NB4 (cell line): ENCODE measurements at regions not wholly inside any gene's neighbourhood (a gene's known extent, or its start where the extent isn't known, plus 50 kb on each side); places are given as distances from the start of the nearest gene placed in this dataset.

Experiments
- DNase-seq: peaks from one replicate; pipeline ENCODE4 v3.0.0; 2010; ENCODE audit warnings: low read depth
- H3K4me3 ChIP-seq: one replicate; pipeline ENCODE4 v1.5.1; 2011; ENCODE audit warnings: mild to moderate bottlenecking, low read depth, low read length, moderate library complexity
- CTCF ChIP-seq: IDR thresholded peaks from one replicate; pipeline ENCODE4 v1.5.1; 2012; ENCODE audit warnings: low read depth, low read length
- MAX ChIP-seq: IDR thresholded peaks from 2 replicates; pipeline ENCODE4 v1.6.1; 2011; ENCODE audit warnings: low read depth, low read length
- MYC ChIP-seq: IDR thresholded peaks from 2 replicates; pipeline ENCODE4 v1.6.1; 2011; ENCODE audit warnings: low read depth, low read length
- POLR2A ChIP-seq: IDR thresholded peaks from 2 replicates; pipeline ENCODE4 v1.6.1; 2011; ENCODE audit warnings: mild to moderate bottlenecking; ENCODE audit not compliant: insufficient read length; ENCODE audit errors: extremely low read depth

GRCh38 chr14:94853920-94854319 is 84.0 kb upstream of the GSC start:
- TF ChIP-seq MAX (no peak), MYC (no peak), POLR2A (no peak), CTCF (no peak)
- no peak overlapping the region for H3K4me3 ChIP-seq
- no peak for DNase-seq

GRCh38 chr14:94850309-94851211 is 80.6 kb upstream of the GSC start:
- no peak overlapping the region for H3K4me3 ChIP-seq
- DNase-seq, result no peak
- TF ChIP-seq MAX (no peak), POLR2A (no peak), MYC (no peak), CTCF (no peak)

GRCh38 chr14:94844593-94845152 is 74.8 kb upstream of the GSC start:
- TF ChIP-seq MAX, result no peak
- no peak for TF ChIP-seq POLR2A
- TF ChIP-seq CTCF, result no peak
- no peak for TF ChIP-seq MYC
- no peak for DNase-seq
- H3K4me3 ChIP-seq, result no peak overlapping the region

GRCh38 chr14:94840467-94840866 is 70.6 kb upstream of the GSC start:
- H3K4me3 ChIP-seq, result no peak overlapping the region
- DNase-seq, result no peak
- TF ChIP-seq POLR2A (no peak), MYC (no peak), MAX (no peak), CTCF (no peak)

GRCh38 chr14:94839348-94839747 is 69.4 kb upstream of the GSC start:
- no peak overlapping the region for H3K4me3 ChIP-seq
- no peak for DNase-seq
- TF ChIP-seq POLR2A (no peak), CTCF (no peak), MYC (no peak), MAX (no peak)
